ENCODE measurements at regions not wholly inside any gene's neighbourhood (a gene's known extent, or its start where the extent isn't known, plus 50 kb on each side); places are given as distances from the start of the nearest gene placed in this dataset.

- TF ChIP-seq CTCF (conservative IDR thresholded peaks at IDR 0.05; ENCODE audit: low read length) (no peak), EZH2phosphoT487 (IDR thresholded peaks at IDR 0.05; ENCODE audit: borderline replicate concordance) (no peak)
These were observed 284.5 kb upstream of the JAG1 start for GRCh38 chr20:10958279-10958678.
